Activated B cell treated with CpG ODN at 0.5 μM for 24 hours (primary cell): ENCODE measurements at regions not wholly inside any gene's neighbourhood (a gene's known extent, or its start where the extent isn't known, plus 50 kb on each side); places are given as distances from the start of the nearest gene placed in this dataset.

Experiments
- ATAC-seq: fragments of 200-7000 bp; cut with Tn5 transposase; one replicate; pipeline ENCODE4 v1.10.0; 2021; ENCODE audit warnings: low read depth, mild to moderate bottlenecking, moderate library complexity
- CTCF ChIA-PET: fragments of 350-600 bp; sonication (Branson Sonifier 250); formaldehyde crosslinking; loops from one replicate; lab custom pipeline; 2021; ENCODE audit warnings: antibody characterized with exemption; lab: Charles Lee
- POLR2A ChIA-PET: fragments of 350-600 bp; sonication (Branson Sonifier 250); formaldehyde crosslinking; loops from one replicate; lab custom pipeline; 2021; ENCODE audit warnings: antibody characterized with exemption; lab: Charles Lee
- DNase-seq: peaks from one replicate; pipeline ENCODE4 v3.0.0; 2022
- H3K27ac Mint-ChIP-seq: one replicate; pipeline ENCODE4 v1.8.0; 2020; ENCODE audit warnings: mixed read lengths
- H3K27me3 Mint-ChIP-seq: one replicate; pipeline ENCODE4 v1.8.0; 2021; ENCODE audit warnings: mixed read lengths
- H3K36me3 Mint-ChIP-seq: one replicate; pipeline ENCODE4 v1.8.0; 2021; ENCODE audit warnings: low read depth, mixed read lengths
- H3K4me1 Mint-ChIP-seq: one replicate; pipeline ENCODE4 v1.8.0; 2021; ENCODE audit warnings: mixed read lengths
- H3K4me3 Mint-ChIP-seq: one replicate; pipeline ENCODE4 v1.8.0; 2020; ENCODE audit warnings: mild to moderate bottlenecking, mixed read lengths
- H3K9me3 Mint-ChIP-seq: one replicate; pipeline ENCODE4 v1.8.0; 2020; ENCODE audit warnings: mixed read lengths
- CTCF ChIP-seq: fragments of 200-600 bp; IDR thresholded peaks from one replicate; pipeline ENCODE4 v1.8.0; 2022; ENCODE audit warnings: antibody characterized with exemption, mild to moderate bottlenecking
- intact Hi-C: fragments of 100-400 bp; cut with micrococcal nuclease; formaldehyde crosslinking; loops from one replicate; pipeline ENCODE4 v1.15.1; 2024

- no peak for ATAC-seq
- no peaks in the 10 kb centered on the region for H3K4me1 Mint-ChIP-seq
- intact Hi-C loops, result no loop called here
- no peak for TF ChIP-seq CTCF
- peaks cover 5% of the 10 kb centered on the region for H3K27me3 Mint-ChIP-seq
- DNase-seq, result no peak
- H3K36me3 Mint-ChIP-seq, result no peaks in the 10 kb centered on the region
- no peak overlapping the region for H3K27ac Mint-ChIP-seq
- no peaks in the 10 kb centered on the region for H3K9me3 Mint-ChIP-seq
- H3K4me3 Mint-ChIP-seq, result no peak overlapping the region
- ChIA-PET POLR2A (no interaction called here), CTCF (no interaction called here)
Measured at GRCh38 chr14:53493860-53494259, 340.7 kb upstream of the DDHD1 start.

- no peaks in the 10 kb centered on the region for H3K36me3 Mint-ChIP-seq
- CTCF ChIA-PET, result no interaction called here
Measured at GRCh38 chr14:53493320-53493719, 340.2 kb upstream of the DDHD1 start.

GRCh38 chr14:53491884-53492277 lies 338.8 kb upstream of the DDHD1 start:
- intact Hi-C loops, result no loop called here
- Mint-ChIP-seq H3K36me3 (no peaks in the 10 kb centered on the region), H3K4me1 (no peaks in the 10 kb centered on the region), H3K27me3 (peaks cover 5% of the 10 kb centered on the region), H3K27ac (no peak overlapping the region), H3K4me3 (no peak overlapping the region), H3K9me3 (no peaks in the 10 kb centered on the region)
- no peak for DNase-seq
- ATAC-seq, result no peak
- ChIA-PET CTCF (no interaction called here), POLR2A (no interaction called here)
- no peak for TF ChIP-seq CTCF

More at GRCh38 chr14:53493320-53493719, 340.2 kb upstream of the DDHD1 start:
- H3K27ac Mint-ChIP-seq, result no peak overlapping the region
- no peak for ATAC-seq
- H3K9me3 Mint-ChIP-seq, result no peaks in the 10 kb centered on the region
- H3K4me3 Mint-ChIP-seq, result no peak overlapping the region
- no peak for TF ChIP-seq CTCF
- peaks cover 5% of the 10 kb centered on the region for H3K27me3 Mint-ChIP-seq
- POLR2A ChIA-PET, result no interaction called here
- H3K4me1 Mint-ChIP-seq, result no peaks in the 10 kb centered on the region
- intact Hi-C loops, result no loop called here
- no peak for DNase-seq

GRCh38 chr14:53491256-53491883 lies 338.2 kb upstream of the DDHD1 start:
- DNase-seq, result no peak
- peaks cover 5% of the 10 kb centered on the region for H3K27me3 Mint-ChIP-seq
- no peaks in the 10 kb centered on the region for H3K9me3 Mint-ChIP-seq
- TF ChIP-seq CTCF, result no peak
- no peak overlapping the region for H3K4me3 Mint-ChIP-seq
- no peaks in the 10 kb centered on the region for H3K36me3 Mint-ChIP-seq
- no peak for ATAC-seq
- POLR2A ChIA-PET, result no interaction called here
- intact Hi-C loops, result no loop called here
- CTCF ChIA-PET, result no interaction called here
- H3K27ac Mint-ChIP-seq, result no peak overlapping the region
- H3K4me1 Mint-ChIP-seq, result no peaks in the 10 kb centered on the region

GRCh38 chr14:53478174-53478573 lies 325.1 kb upstream of the DDHD1 start:
- TF ChIP-seq CTCF, result no peak
- DNase-seq (no peak), ATAC-seq (no peak)
- intact Hi-C loops, result no loop called here
- Mint-ChIP-seq H3K36me3 (no peaks in the 10 kb centered on the region), H3K27ac (no peak overlapping the region), H3K4me1 (no peaks in the 10 kb centered on the region), H3K9me3 (peaks cover 3% of the 10 kb centered on the region), H3K4me3 (no peak overlapping the region), H3K27me3 (no peaks in the 10 kb centered on the region)
- ChIA-PET POLR2A (no interaction called here), CTCF (no interaction called here)
